ENCODE measurements at regions not wholly inside any gene's neighbourhood (a gene's known extent, or its start where the extent isn't known, plus 50 kb on each side); places are given as distances from the start of the nearest gene placed in this dataset.

DNA sequence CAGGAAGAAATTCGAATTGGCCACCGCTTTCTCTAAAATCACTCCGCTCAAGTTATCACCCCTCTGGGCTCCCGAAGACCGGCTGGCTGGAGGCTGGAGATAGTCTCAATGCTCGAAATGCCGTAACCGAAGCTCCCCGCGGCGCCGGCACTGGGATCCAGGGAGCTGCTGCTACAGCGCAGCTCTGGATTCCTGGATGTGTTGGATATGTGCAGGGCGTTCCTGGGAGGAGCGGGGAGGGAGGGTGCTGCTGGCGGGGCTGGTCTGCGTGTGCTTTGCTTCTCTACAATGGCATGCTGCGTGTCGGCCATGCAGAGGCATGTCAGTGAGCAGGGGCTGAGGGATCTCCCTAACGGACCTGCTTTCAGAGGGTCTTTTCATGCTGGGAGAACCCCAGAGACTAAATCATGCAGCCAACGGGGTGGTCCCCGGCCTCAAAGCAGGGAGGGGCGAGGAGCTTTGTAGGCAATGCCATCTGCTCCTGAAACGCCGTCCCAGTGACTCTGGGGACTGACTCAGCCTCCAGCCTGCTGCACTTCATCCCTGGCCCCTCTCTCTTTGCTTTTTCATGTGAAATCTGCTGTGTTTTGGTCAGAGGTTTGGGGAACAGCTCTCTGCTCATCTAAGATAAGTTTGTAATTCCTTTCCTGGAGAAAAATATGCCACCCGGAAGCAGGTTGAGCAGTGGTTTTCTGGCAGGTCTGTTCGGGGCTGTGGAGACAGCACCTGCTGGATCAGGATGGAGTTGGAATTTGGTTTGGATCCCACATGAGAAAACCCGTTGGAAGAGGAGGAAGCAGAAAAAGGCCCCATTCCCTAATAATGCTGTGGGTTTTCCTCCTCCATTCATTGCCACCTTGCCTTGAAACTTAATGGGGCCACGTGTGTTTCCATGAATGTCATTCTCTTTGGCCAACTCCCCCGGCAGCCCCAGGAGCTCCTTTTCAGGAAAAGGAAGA lies 311.4 kb downstream of the SEC14L1 start:
- no peaks in the 10 kb centered on the region for H3K27me3 Mint-ChIP-seq
- peak overlapping the region; percentile 96 for H3K4me3 Mint-ChIP-seq
- peaks cover 54% of the 10 kb centered on the region for H3K4me1 Mint-ChIP-seq
- no peaks in the 10 kb centered on the region for H3K9me3 ChIP-seq (ENCODE audit: control insufficient read depth, low read length, poor library complexity, severe bottlenecking)
- DNase-seq (no peak), ATAC-seq (peak; percentile 13)
- H3K36me3 Mint-ChIP-seq (ENCODE audit: low read depth): peaks cover 12% of the 10 kb centered on the region
- peak overlapping the region; percentile 99 for H3K27ac Mint-ChIP-seq

DNA sequence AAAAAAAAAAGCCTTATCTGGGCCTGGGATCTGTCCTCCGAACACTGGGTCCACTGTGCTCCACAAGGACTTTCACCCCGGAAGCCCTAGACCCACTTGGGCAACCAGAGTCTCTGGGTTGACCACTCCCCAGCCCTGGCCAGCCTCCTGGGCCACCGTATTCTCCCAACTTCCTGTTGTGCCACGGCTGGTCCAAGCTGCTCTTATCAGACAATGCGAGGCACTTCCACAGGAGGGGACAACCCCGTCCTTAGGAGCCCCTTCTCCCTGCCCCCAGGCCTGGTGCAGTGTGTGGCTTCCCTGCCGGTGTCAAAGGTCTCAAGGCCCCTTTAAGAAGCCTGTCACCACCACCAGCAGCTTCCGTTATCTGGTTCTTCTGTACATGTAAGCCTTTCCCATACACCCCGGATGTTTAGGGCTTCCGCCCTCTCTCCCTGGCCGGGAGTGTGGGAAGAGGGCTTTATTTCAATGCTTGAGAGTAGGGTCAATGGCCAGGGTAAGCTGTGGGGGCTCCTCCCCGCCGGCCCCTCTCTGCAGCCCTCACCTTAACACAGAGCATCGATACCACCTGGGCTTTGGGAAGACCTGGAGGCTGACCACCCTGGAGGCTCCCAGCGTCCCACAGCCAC lies 313.0 kb downstream of the SEC14L1 start:
- H3K27ac Mint-ChIP-seq: peak overlapping the region; percentile 99
- peaks cover 12% of the 10 kb centered on the region for H3K36me3 Mint-ChIP-seq (ENCODE audit: low read depth)
- DNase-seq (peak in 1 of 3 donors; percentile 37), ATAC-seq (peak; percentile 41)
- peak overlapping the region; percentile 96 for H3K4me3 Mint-ChIP-seq
- H3K27me3 Mint-ChIP-seq: no peaks in the 10 kb centered on the region
- H3K9me3 ChIP-seq (ENCODE audit: control insufficient read depth, low read length, poor library complexity, severe bottlenecking): no peaks in the 10 kb centered on the region
- H3K4me1 Mint-ChIP-seq: peaks cover 62% of the 10 kb centered on the region

DNA sequence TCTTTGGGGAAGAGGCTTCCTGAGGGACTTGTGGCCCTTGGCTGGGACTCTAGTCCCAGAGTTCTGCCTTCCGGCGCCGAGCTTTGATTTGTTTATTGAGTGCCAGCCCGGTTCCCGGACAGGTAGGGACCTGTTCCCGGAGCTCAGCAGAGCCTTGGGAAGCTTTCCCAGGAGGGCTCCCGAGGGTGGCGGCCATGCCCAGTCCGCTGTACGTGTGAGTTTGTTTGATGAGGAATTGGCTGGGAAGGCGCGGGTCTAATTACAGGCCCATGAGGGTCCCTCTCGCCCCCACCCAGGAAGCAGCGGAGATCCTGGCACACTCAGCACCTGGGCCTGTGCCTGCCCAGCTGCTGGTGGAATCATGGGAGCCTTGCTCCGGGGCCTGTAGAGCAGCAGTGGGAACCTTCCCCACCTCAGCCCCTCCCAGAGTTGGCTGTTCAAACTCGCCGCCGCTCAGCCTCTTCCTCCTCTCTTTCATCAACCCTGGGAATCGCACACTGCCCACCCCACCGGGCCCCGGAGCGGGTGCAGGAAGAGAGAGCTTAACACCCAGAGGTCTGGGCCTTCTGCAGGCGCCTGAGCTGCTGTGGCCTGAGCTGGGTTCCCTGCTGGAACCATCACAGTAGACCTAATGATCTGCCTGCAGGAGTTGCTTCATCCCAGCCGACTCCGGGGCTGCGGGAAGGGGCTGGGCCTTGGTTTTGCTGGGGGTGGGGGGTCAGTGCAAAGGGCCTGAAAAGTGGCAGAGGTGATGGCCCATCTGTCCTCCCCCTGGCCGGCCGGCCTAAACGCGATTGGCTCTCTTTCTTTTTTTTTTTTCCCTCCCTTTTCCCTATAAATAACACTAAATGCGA lies 313.7 kb downstream of the SEC14L1 start:
- DNase-seq: no peak
- peak overlapping the region; percentile 99 for H3K27ac Mint-ChIP-seq
- H3K4me1 Mint-ChIP-seq: peaks cover 63% of the 10 kb centered on the region

DNA sequence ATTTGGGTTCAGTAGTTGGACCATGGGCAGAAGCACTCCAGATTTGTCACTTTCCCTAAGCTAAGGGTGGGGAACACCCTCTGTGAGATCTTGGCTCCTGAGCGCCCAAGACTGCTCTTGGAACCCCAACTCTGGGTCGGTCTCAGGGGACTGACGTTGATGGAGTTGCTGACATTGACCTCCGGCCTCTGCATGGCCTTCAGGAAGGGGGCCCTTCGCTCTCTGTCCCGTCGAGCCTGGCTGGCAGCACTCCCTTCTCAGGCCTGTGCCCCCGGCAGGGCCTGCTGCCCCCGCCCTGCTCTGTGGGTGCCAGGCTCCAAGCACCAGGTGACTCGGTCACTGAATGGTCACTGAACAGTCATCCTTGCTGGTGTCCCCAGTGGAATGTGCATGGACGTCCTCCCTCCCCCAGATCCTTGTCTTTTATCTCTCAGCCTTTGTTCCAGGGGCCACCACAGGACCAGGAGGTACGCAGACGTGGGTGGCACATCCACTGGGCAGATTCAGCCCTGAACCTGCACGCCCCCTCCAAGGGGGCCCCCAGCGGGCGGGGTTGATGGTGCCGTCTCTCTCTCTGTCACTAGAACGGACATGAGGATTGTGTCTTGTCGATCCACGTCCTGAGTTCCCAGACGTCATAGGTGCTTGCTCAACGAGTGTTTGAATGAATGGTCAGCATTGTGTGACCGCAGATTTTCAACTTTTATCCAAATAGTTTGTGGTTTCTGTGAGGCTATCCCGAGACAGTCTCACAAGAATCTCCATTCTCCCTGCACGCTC lies 314.5 kb downstream of the SEC14L1 start:
- Mint-ChIP-seq H3K27me3 (no peaks in the 10 kb centered on the region), H3K36me3 (ENCODE audit: low read depth) (peaks cover 12% of the 10 kb centered on the region), H3K27ac (peak overlapping the region; percentile 99), H3K4me3 (peak overlapping the region; percentile 96), H3K4me1 (peaks cover 59% of the 10 kb centered on the region)
- ATAC-seq (no peak), DNase-seq (no peak)
- H3K9me3 ChIP-seq (ENCODE audit: control insufficient read depth, low read length, poor library complexity, severe bottlenecking): no peaks in the 10 kb centered on the region

More for the DNA sequence above, 313.7 kb downstream of the SEC14L1 start:
- ATAC-seq: no peak
- Mint-ChIP-seq H3K4me3 (peak overlapping the region; percentile 96), H3K36me3 (ENCODE audit: low read depth) (peaks cover 12% of the 10 kb centered on the region), H3K27me3 (no peaks in the 10 kb centered on the region)
- H3K9me3 ChIP-seq (ENCODE audit: control insufficient read depth, low read length, poor library complexity, severe bottlenecking): no peaks in the 10 kb centered on the region

DNA sequence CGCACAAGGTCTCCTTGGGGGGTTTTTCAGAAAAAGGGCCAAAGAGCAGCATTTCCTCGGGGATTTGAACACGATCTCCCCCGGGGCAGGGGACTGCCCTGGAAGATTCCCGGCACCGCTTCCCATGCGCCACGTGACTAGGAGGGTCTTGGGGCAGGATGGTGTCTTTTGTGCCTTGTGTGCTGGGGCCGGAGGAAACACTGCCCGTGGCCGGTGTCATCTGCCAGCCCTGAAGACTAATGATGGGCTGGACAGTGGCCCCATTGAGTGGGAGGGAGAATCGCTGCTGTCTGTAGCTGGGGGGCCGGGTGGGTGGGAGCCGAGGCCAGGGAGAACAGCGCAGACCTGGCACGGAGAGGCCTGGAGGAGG lies 315.1 kb downstream of the SEC14L1 start:
- Mint-ChIP-seq H3K4me1 (peaks cover 56% of the 10 kb centered on the region), H3K4me3 (peak overlapping the region; percentile 96), H3K36me3 (ENCODE audit: low read depth) (peaks cover 12% of the 10 kb centered on the region), H3K27ac (peak overlapping the region; percentile 99), H3K27me3 (no peaks in the 10 kb centered on the region)
- no peaks in the 10 kb centered on the region for H3K9me3 ChIP-seq (ENCODE audit: control insufficient read depth, low read length, poor library complexity, severe bottlenecking)
- ATAC-seq (no peak), DNase-seq (no peak)

DNA sequence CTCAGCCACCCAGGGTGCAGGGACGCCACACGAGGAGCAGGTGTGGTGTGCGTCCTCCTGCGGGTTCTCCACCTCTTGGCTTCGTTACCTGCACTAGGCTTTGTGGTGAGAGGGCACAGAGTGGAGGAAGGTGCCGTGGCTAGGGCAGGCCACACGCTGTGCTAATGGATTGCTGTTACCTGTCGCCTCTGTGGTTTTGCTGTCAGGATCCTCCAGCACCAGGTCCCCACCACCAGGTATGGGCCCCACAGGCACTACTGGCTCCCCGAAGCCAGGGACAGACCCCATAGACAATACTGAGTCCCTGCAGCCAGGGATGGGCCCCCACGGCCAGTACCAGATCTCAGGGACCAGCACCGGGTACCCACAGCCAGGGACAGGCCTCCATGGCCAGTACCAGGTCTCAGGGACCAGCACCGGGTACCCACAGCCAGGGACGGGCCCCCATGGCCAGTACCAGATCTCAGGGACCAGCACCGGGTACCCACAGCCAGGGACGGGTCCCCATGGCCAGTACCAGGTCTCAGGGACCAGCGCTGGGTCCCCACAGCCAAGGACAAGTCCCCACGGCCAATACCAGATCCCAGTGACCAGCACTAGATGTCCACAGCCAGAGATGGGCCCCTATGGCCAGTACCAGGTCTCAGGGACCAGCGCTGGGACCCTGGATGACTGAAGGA lies 315.6 kb downstream of the SEC14L1 start:
- peaks cover 57% of the 10 kb centered on the region for H3K4me1 Mint-ChIP-seq
- no peaks in the 10 kb centered on the region for H3K27me3 Mint-ChIP-seq
- ATAC-seq (peak; percentile 32), DNase-seq (peak in 1 of 3 donors; percentile 42)
- peaks cover 12% of the 10 kb centered on the region for H3K36me3 Mint-ChIP-seq (ENCODE audit: low read depth)
- H3K4me3 Mint-ChIP-seq: peak overlapping the region; percentile 96
- peak overlapping the region; percentile 99 for H3K27ac Mint-ChIP-seq
- H3K9me3 ChIP-seq (ENCODE audit: control insufficient read depth, low read length, poor library complexity, severe bottlenecking): no peaks in the 10 kb centered on the region

DNA sequence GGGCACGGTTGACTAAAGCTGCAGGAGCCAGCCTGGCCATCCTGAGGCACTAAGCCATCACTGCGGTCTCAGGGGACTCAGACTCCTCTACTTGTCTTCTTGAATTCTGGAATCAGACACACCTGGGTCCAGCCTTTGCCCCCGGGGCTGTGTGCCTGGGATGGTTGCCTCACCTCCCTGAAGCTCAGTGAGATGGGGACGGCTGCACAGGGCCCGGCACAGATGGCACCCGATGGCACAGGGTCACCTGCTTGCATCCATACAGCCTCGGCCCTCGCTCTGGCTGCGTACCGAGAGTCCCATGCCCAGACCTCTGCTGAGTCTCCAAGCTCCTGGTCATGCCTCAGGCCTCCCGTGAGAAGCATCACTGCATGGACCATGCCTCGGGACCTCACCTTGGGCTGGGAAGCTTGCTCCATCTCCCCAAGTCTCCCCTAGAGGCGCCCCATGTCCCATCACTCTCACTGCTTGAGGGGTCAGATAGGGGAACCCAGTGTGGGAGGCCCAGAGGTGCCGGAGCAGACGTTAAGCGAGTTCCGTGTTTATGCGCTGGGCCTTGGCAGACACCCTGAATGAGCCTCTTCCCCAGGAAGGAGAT lies 316.3 kb downstream of the SEC14L1 start:
- Mint-ChIP-seq H3K4me3 (peak overlapping the region; percentile 96), H3K27me3 (no peaks in the 10 kb centered on the region), H3K36me3 (ENCODE audit: low read depth) (peaks cover 12% of the 10 kb centered on the region), H3K27ac (peak overlapping the region; percentile 99), H3K4me1 (peaks cover 60% of the 10 kb centered on the region)
- DNase-seq (no peak), ATAC-seq (peak; percentile 14)
- no peaks in the 10 kb centered on the region for H3K9me3 ChIP-seq (ENCODE audit: control insufficient read depth, low read length, poor library complexity, severe bottlenecking)

DNA sequence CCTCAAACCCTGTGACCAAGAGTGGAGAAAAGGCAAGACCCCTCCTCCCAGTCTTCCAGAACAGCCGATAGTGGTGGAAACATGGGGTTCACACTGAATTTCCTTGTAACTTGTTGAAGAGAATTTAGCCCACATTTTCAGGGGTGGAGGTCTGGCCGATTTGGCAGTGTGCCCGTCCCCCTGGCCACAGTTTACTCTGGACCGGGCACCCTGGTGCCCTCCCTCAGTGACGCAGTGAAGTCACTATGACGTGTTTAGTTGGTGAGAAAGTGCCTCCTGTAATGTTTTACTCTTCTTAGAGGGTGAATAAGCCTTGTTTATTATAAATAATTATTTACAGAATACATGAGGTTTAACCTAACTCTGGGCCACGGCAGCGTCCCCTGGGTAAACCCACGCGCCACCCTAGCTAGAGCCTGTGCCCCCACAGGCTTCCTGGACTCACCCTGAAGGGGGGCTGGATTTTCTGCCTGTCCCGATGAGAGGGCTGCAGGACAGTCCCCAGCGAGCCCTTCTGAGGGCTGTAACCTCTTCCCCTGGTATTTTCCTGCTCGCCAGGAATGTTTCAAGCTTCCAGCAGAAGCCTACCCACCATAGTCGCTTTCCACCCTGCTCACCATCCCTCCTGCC lies 316.9 kb downstream of the SEC14L1 start:
- Mint-ChIP-seq H3K4me3 (peak overlapping the region; percentile 96), H3K27me3 (no peaks in the 10 kb centered on the region), H3K4me1 (peaks cover 61% of the 10 kb centered on the region), H3K36me3 (ENCODE audit: low read depth) (peaks cover 12% of the 10 kb centered on the region), H3K27ac (peak overlapping the region; percentile 99)
- ATAC-seq: no peak
- DNase-seq: no peak
- H3K9me3 ChIP-seq (ENCODE audit: control insufficient read depth, low read length, poor library complexity, severe bottlenecking): no peaks in the 10 kb centered on the region

DNA sequence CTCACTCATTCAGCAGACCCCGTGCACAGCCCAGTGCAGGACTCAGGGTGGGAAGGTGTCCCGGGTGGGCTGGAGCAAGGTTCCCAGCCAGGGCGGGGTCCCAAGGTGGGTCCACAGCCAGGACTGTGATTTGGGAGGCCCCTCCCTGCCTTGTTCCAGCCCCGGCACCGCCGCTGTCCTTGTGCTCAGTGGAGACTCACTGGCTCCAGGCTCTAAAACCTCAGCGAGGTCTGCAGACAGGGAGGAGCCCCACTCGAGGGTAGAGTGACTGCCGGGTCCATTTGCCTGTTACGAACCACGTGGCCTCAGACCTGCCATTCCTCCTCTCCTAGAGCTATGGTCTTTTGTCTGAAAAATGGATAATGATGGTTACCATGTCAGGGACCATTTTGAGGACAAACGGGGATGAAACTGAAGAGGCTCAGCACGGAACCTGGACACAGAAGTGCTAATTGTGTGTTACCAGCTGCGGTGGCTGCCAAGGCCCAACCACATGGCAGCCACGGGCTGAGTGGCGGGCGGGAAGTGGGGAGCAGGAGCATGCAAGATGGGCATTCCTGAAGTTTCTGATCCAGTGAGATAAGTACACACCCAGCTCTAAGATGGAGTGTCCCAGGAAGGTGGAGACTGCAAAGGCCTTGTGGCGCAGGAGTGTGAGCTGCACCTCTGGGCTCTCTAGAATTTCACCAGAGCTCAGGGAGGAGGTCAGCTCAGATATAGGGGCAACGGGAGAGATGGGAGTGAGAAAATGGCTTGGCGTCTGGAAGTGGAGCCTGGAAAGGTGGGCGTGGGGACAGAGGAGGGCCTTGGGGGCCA lies 317.6 kb downstream of the SEC14L1 start:
- no peak for ATAC-seq
- DNase-seq: no peak
- peak overlapping the region; percentile 99 for H3K27ac Mint-ChIP-seq
- H3K4me3 Mint-ChIP-seq: peak overlapping the region; percentile 96
- H3K36me3 Mint-ChIP-seq (ENCODE audit: low read depth): peaks cover 12% of the 10 kb centered on the region
- no peaks in the 10 kb centered on the region for H3K27me3 Mint-ChIP-seq
- H3K4me1 Mint-ChIP-seq: peaks cover 59% of the 10 kb centered on the region
- H3K9me3 ChIP-seq (ENCODE audit: control insufficient read depth, low read length, poor library complexity, severe bottlenecking): no peaks in the 10 kb centered on the region

DNA sequence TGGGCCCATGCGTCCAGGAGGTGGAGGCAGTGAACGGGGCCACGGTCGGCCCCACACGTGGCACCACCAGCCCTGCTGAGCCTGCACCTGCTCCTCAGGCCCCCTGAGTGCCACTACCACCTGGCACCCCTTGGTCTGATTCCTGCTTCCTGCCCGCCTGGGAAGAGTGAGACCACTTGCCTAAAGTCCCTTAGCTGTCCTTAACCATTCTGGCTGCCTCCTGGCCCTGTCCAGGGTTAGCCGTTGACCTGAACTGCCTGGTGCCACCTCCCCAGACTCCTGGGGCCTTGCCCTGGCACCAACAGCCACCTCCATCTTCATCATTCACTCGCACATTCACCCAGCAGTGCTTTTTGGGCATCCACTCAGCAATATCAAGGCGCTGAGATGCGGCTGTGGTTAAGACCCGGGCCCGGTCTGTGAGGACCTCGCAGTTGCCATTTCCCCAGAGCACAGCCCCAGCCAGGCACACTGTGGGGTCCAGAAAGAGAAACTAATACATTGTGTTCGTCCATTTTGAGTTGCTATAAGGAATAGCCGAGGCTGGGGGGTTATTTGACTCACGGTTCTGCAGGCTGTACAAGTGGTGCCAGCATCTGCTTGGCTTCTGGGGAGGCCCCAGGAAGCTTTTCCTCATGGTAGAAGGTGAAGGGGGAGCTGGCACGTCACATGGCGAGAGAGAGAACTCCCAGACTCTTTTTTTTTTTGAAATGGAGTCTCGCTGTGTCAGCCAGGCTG lies 318.4 kb downstream of the SEC14L1 start:
- H3K27ac Mint-ChIP-seq: peak overlapping the region; percentile 99
- ATAC-seq (peak; percentile 7), DNase-seq (no peak)
- peaks cover 8% of the 10 kb centered on the region for H3K36me3 Mint-ChIP-seq (ENCODE audit: low read depth)
- no peaks in the 10 kb centered on the region for H3K9me3 ChIP-seq (ENCODE audit: control insufficient read depth, low read length, poor library complexity, severe bottlenecking)
- H3K4me1 Mint-ChIP-seq: peaks cover 57% of the 10 kb centered on the region
- peak overlapping the region; percentile 96 for H3K4me3 Mint-ChIP-seq
- no peaks in the 10 kb centered on the region for H3K27me3 Mint-ChIP-seq
